Osteoblast (primary cell): ENCODE measurements at regions not wholly inside any gene's neighbourhood (a gene's known extent, or its start where the extent isn't known, plus 50 kb on each side); places are given as distances from the start of the nearest gene placed in this dataset.

ENCODE experiments used
- DNase-seq: peaks from one replicate; pipeline ENCODE4 v3.0.0; 2011; ENCODE audit warnings: low spot score, mixed read lengths; ENCODE audit not compliant: insufficient read length; ENCODE audit errors: missing footprints
- H2AFZ ChIP-seq: 2 replicates; pipeline ENCODE4 v1.6.0; 2011; ENCODE audit warnings: mild to moderate bottlenecking, low read length
- H3K27ac ChIP-seq: 2 replicates; pipeline ENCODE4 v1.5.1; 2011; ENCODE audit warnings: mild to moderate bottlenecking, low read depth, low read length, moderate library complexity
- H3K27me3 ChIP-seq: 2 replicates; pipeline ENCODE4 v1.6.0; 2012; ENCODE audit warnings: mild to moderate bottlenecking, control low read depth, inconsistent platforms, low read length, moderate library complexity; ENCODE audit not compliant: insufficient read depth
- H3K36me3 ChIP-seq: 2 replicates; pipeline ENCODE4 v1.5.1; 2011; ENCODE audit warnings: mild to moderate bottlenecking, low read length, control low read depth, moderate library complexity; ENCODE audit not compliant: insufficient read depth
- H3K4me1 ChIP-seq: 2 replicates; pipeline ENCODE4 v1.5.1; 2011; ENCODE audit warnings: mild to moderate bottlenecking, low read length, control low read depth, moderate library complexity; ENCODE audit not compliant: insufficient read depth
- H3K4me2 ChIP-seq: 2 replicates; pipeline ENCODE4 v1.6.0; 2011; ENCODE audit warnings: mild to moderate bottlenecking, low read length; ENCODE audit not compliant: insufficient read depth
- H3K4me3 ChIP-seq: fragments of 200-600 bp; sonication (generic); 3 replicates; pipeline ENCODE4 v1.5.1; 2012; ENCODE audit warnings: mild to moderate bottlenecking, low read length, inconsistent platforms; ENCODE audit not compliant: insufficient read depth
- H3K79me2 ChIP-seq: 2 replicates; pipeline ENCODE4 v1.6.0; 2012; ENCODE audit warnings: mild to moderate bottlenecking, low read length, control low read depth, inconsistent platforms; ENCODE audit not compliant: insufficient read depth
- H3K9me3 ChIP-seq: 2 replicates; pipeline ENCODE4 v1.5.1; 2011; ENCODE audit warnings: low read depth, low read length, control low read depth
- H4K20me1 ChIP-seq: 2 replicates; pipeline ENCODE4 v1.6.0; 2012; ENCODE audit warnings: mild to moderate bottlenecking, low read length, control low read depth; ENCODE audit not compliant: insufficient read depth
- TF ChIP-seq, protein P1 (sequence below): IDR thresholded peaks from 2 replicates; pipeline ENCODE4 v1.5.1; 2011; ENCODE audit warnings: mild to moderate bottlenecking, low read depth, low read length, moderate library complexity; ENCODE audit errors: extremely low read depth

DNA sequence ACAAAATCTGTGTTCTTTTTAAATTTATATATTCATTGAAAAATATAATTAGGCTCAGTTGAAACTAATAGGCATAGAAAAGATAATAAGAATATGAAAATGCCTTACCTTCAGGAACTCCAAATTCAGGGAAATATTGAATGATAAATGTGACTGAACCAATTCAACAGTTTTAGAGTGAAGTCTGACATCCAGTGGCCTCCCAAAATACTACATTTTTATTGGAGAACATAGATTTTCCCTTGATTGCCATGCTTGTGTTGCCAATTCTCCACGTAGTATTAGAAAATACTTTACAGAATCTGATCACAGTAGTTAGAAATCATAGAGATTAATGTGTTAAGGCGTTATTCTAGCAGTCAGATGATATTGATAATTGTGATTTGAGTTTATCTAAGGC, 1246.7 kb downstream of the GATA3 start:
- Histone ChIP-seq H3K9me3 (no peaks in the 10 kb centered on the region), H3K4me2 (no peak overlapping the region), H3K4me1 (no peaks in the 10 kb centered on the region), H2AFZ (no peak overlapping the region), H3K4me3 (no peak overlapping the region), H3K27ac (no peak overlapping the region), H3K79me2 (no peaks in the 10 kb centered on the region), H3K36me3 (no peaks in the 10 kb centered on the region), H3K27me3 (no peaks in the 10 kb centered on the region), H4K20me1 (no peaks in the 10 kb centered on the region)
- no peak for DNase-seq
- TF ChIP-seq, protein P1, sequence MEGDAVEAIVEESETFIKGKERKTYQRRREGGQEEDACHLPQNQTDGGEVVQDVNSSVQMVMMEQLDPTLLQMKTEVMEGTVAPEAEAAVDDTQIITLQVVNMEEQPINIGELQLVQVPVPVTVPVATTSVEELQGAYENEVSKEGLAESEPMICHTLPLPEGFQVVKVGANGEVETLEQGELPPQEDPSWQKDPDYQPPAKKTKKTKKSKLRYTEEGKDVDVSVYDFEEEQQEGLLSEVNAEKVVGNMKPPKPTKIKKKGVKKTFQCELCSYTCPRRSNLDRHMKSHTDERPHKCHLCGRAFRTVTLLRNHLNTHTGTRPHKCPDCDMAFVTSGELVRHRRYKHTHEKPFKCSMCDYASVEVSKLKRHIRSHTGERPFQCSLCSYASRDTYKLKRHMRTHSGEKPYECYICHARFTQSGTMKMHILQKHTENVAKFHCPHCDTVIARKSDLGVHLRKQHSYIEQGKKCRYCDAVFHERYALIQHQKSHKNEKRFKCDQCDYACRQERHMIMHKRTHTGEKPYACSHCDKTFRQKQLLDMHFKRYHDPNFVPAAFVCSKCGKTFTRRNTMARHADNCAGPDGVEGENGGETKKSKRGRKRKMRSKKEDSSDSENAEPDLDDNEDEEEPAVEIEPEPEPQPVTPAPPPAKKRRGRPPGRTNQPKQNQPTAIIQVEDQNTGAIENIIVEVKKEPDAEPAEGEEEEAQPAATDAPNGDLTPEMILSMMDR: peak; percentile 33

DNA sequence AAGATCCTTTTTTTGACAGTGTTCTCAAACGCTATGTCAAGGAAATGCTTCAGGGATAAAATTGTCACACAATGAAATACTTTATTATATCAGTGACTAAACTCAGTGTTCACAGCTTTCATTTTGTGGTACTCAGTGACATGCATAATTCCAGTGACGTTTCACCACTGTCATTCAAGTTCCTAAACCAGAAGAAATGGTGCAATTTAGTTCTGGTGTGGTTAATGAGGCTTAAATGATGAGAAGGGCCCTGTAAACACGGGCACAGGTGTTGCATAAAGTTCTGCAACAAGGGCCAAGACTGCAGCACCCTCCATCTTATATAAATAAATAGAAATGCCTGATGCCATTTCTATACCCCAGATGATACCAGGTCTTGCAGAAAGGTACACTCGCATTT, 1247.1 kb downstream of the GATA3 start:
- Histone ChIP-seq H3K27me3 (no peaks in the 10 kb centered on the region), H3K9me3 (no peaks in the 10 kb centered on the region), H2AFZ (no peak overlapping the region), H3K4me3 (no peak overlapping the region), H3K4me2 (no peak overlapping the region), H3K79me2 (no peaks in the 10 kb centered on the region), H3K27ac (no peak overlapping the region), H3K36me3 (no peaks in the 10 kb centered on the region), H3K4me1 (no peaks in the 10 kb centered on the region), H4K20me1 (no peaks in the 10 kb centered on the region)
- TF ChIP-seq, protein P1: no peak
- DNase-seq: no peak

DNA sequence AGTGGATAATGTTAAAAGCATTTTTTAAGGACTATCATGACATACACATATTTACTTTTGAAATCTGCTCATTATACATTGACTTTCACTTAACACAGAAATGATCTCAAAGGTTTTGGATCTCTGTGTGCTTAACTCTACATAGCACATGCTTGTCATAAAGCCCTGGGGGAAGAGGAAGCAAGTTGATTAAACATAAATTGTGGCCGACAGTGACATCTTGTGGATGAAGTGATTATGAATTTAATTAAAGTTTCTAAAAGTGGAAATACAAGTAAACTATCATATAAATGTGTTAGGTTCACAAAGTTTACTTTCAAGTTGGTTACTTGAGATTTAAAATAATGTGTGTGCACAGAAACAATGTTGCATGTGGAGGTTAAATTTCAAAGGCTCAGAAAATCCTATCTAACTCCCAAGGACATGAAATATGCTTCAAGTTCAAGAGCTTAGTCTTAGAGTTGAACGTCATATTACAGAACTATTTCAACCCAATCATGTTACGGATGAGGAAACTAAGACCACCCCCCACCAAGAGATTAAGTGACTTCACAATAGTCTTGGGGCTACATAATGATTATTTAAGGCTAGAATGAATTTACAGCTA, 1247.8 kb downstream of the GATA3 start:
- Histone ChIP-seq H4K20me1 (no peaks in the 10 kb centered on the region), H3K36me3 (no peaks in the 10 kb centered on the region), H3K4me2 (no peak overlapping the region), H3K4me1 (no peaks in the 10 kb centered on the region), H3K27me3 (no peaks in the 10 kb centered on the region), H2AFZ (no peak overlapping the region), H3K9me3 (no peaks in the 10 kb centered on the region), H3K79me2 (no peaks in the 10 kb centered on the region), H3K27ac (no peak overlapping the region), H3K4me3 (no peak overlapping the region)
- TF ChIP-seq, protein P1: peak; percentile 33
- no peak for DNase-seq

DNA sequence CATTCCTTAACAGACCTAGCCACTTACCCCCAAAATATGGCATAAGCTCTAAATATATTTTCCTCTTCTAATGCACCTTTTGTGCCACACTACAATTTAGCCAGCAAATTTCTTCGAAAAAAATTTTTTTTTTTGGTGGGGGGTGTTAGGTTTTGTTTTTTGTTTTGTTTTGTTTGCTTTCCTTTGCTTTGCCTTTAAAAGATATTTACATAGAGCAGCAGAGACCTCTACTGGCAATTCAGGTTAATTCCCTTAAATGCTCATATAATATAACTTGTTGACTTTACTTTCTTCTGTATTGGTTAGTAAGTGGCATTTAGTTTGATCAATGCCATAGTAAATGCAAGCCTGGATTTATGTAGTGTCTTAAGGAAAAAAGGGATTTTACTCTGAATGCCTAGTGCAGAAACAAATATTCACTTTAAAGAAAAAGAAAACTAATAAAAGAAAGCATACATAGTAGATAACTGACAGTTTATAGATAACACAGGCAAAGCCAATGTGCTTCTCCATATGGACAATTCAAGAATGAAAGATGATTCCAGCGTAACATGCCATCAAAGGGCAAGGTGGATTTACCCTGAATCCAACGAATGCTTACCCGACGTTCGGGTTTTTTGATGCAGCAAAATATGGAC, 1250.6 kb downstream of the GATA3 start:
- Histone ChIP-seq H3K79me2 (no peaks in the 10 kb centered on the region), H3K9me3 (no peaks in the 10 kb centered on the region), H3K36me3 (no peaks in the 10 kb centered on the region), H2AFZ (no peak overlapping the region), H3K4me1 (no peaks in the 10 kb centered on the region), H3K27ac (no peak overlapping the region), H3K4me3 (no peak overlapping the region), H3K4me2 (no peak overlapping the region), H4K20me1 (no peaks in the 10 kb centered on the region), H3K27me3 (no peaks in the 10 kb centered on the region)
- TF ChIP-seq, protein P1: peak; percentile 41
- DNase-seq: no peak
